ENCODE measurements at regions not wholly inside any gene's neighbourhood (a gene's known extent, or its start where the extent isn't known, plus 50 kb on each side); places are given as distances from the start of the nearest gene placed in this dataset.

- TF ChIP-seq ZSCAN18 (CRISPR knock-in tag; IDR thresholded peaks at IDR 0.05) (no peak), MXD4 (CRISPR knock-in tag; IDR thresholded peaks at IDR 0.05; ENCODE audit: borderline replicate concordance) (no peak), JUN (CRISPR knock-in tag; IDR thresholded peaks at IDR 0.05) (no peak), ARID4B (CRISPR knock-in tag; IDR thresholded peaks at IDR 0.05; ENCODE audit: borderline replicate concordance) (no peak), GABPB1 (CRISPR knock-in tag; IDR thresholded peaks at IDR 0.05) (no peak), CDX4 (CRISPR knock-in tag; IDR thresholded peaks at IDR 0.05; ENCODE audit: borderline replicate concordance) (no peak)
Observed at GRCh38 chr1:244173769-244174168, 122.7 kb downstream of the ZBTB18 start (continued).

DNA sequence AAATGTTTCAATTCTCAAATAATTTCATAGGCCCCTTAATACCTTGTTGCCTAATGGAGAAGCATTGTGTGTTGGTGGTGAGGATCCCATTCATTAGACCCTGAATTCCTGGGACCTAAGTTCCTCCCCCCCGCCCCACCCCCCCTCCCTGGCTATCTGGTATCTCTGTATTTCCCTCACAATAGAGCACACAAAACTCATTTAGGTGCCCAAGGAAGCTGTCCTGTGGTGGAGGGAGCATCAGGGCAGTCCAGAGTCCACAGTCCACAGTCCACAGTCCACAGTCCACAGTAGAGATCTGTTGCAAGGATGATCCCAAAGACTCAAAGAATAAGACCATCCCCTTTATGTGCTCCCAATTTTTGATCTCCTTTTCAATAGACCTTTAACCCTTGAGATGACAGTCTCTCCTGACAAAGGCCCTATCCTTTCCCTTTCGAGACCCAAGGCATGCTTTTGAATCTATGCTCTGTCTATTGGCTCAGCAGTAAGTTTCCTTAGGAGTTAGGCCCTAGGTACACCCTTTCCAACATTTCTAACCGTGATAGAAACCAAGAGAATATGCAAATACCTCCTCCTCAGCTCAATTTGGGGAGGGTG lies 123.9 kb downstream of the ZBTB18 start:
- no peak for DNase-seq (ENCODE audit: low spot score)
- Mint-ChIP-seq H3K4me3 (no peak overlapping the region), H3K9me3 (no peaks in the 10 kb centered on the region), H3K36me3 (no peaks in the 10 kb centered on the region), H3K4me1 (peaks cover 13% of the 10 kb centered on the region), H3K27ac (no peak overlapping the region), H3K27me3 (ENCODE audit: low read depth) (no peaks in the 10 kb centered on the region)
- POLR2A ChIA-PET: no interaction called here
- peak; percentile 71 for ATAC-seq
- CTCF ChIA-PET: no interaction called here
- TF ChIP-seq NFATC4 (CRISPR knock-in tag; IDR thresholded peaks at IDR 0.05) (no peak), NR1H2 (CRISPR knock-in tag; IDR thresholded peaks at IDR 0.05) (no peak), PRRX2 (CRISPR knock-in tag; IDR thresholded peaks at IDR 0.05) (no peak), PRDM15 (CRISPR knock-in tag; IDR thresholded peaks at IDR 0.05) (no peak), GTF2I (CRISPR knock-in tag; conservative IDR thresholded peaks at IDR 0.05) (no peak), SOX15 (CRISPR knock-in tag; IDR thresholded peaks at IDR 0.05) (no peak)

DNA sequence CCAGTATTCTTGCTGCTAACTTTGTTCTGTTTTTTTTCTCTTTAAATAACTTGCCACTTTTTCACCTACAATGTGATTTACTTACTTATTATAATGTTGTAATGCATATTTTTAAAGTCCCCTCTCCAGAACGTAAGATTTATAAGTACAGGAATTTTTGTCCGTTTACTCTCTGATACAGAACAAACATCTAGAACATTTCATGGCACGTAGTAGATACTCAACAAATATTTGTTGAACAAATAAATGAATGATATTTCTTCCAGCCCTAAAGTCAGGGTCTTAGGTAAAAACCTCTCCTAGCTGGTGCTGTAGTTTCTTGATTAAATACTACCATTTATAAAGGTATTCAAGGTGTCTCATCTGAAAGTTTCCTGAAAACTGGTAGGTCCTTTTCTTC lies 125.1 kb downstream of the ZBTB18 start:
- CTCF ChIA-PET: no interaction called here
- POLR2A ChIA-PET: interaction anchor here (0.7 kb wide), 1 partner anchor 687 kb away, joined by 3 read pairs; no protein-coding TSS in a partner anchor
- Mint-ChIP-seq H3K27me3 (ENCODE audit: low read depth) (no peaks in the 10 kb centered on the region), H3K4me3 (no peak overlapping the region), H3K4me1 (peaks cover 13% of the 10 kb centered on the region), H3K27ac (no peak overlapping the region), H3K36me3 (no peaks in the 10 kb centered on the region), H3K9me3 (no peaks in the 10 kb centered on the region)
- ATAC-seq (no peak), DNase-seq (ENCODE audit: low spot score) (no peak)
- TF ChIP-seq ATF3 (CRISPR knock-in tag; conservative IDR thresholded peaks at IDR 0.05) (no peak), STAT6 (CRISPR knock-in tag; conservative IDR thresholded peaks at IDR 0.05; ENCODE audit: low read depth) (no peak), MYBL2 (CRISPR knock-in tag; IDR thresholded peaks at IDR 0.05) (no peak), PREB (CRISPR knock-in tag; IDR thresholded peaks at IDR 0.05; ENCODE audit: borderline replicate concordance) (no peak)
- TF ChIP-seq, protein P1, sequence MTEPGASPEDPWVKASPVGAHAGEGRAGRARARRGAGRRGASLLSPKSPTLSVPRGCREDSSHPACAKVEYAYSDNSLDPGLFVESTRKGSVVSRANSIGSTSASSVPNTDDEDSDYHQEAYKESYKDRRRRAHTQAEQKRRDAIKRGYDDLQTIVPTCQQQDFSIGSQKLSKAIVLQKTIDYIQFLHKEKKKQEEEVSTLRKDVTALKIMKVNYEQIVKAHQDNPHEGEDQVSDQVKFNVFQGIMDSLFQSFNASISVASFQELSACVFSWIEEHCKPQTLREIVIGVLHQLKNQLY (CRISPR knock-in tag; IDR thresholded peaks at IDR 0.05): no peak
